HEK293 (cell line): ENCODE measurements at regions not wholly inside any gene's neighbourhood (a gene's known extent, or its start where the extent isn't known, plus 50 kb on each side); places are given as distances from the start of the nearest gene placed in this dataset.

Experiments
- CTCF ChIA-PET: fragments of 350-600 bp; formaldehyde crosslinking; extraction: SDS; loops from one replicate; lab custom pipeline; 2021; ENCODE audit warnings: antibody characterized with exemption; lab: Yijun Ruan, JAX
- POLR2A ChIA-PET: fragments of 300-600 bp; formaldehyde crosslinking; extraction: SDS; loops from one replicate; lab custom pipeline; 2020; ENCODE audit warnings: antibody characterized with exemption, inconsistent platforms; lab: Yijun Ruan, JAX
- H3K27ac ChIP-seq: fragments of 200-500 bp; sonication (Bioruptor generic); 2 replicates; pipeline ENCODE4 v1.5.1; 2014; ENCODE audit warnings: low read depth, low read length, control low read depth, inconsistent platforms; ENCODE audit errors: extremely low read depth
- H3K36me3 ChIP-seq, 2 experiments: fragments of 200-500 bp in 1 of 2; sonication (Bioruptor generic) in 1 of 2; 1 replicate in 1 of 2; 2 replicates in 1 of 2; pipeline ENCODE4 v1.5.1; 2014 to 2017; ENCODE audit warnings: inconsistent platforms in 2 of 2, low read length in 2 of 2; ENCODE audit not compliant: control insufficient read depth in 2 of 2, insufficient read depth in 1 of 2
- H3K4me1 ChIP-seq: fragments of 200-500 bp; sonication (Bioruptor generic); 2 replicates; pipeline ENCODE4 v1.5.1; 2014; ENCODE audit warnings: mild to moderate bottlenecking, low read length, inconsistent platforms; ENCODE audit not compliant: control insufficient read depth, insufficient read depth
- H3K4me3 ChIP-seq: 2 replicates; pipeline ENCODE4 v1.5.1; 2011; ENCODE audit warnings: low read depth, mild to moderate bottlenecking, control low read depth, low read length, moderate library complexity
- H3K9me3 ChIP-seq: fragments of 200-500 bp; sonication (Bioruptor generic); 2 replicates; pipeline ENCODE4 v1.5.1; 2014; ENCODE audit warnings: low read depth, low read length, inconsistent platforms; ENCODE audit not compliant: control insufficient read depth, insufficient read depth
- FEZF1 ChIP-seq: fragments of 450-650 bp; formaldehyde crosslinking; IDR thresholded peaks from 2 replicates; pipeline ENCODE4 v1.5.1; 2016; ENCODE audit warnings: missing biosample characterization, missing genetic modification characterization
- HOXA7 ChIP-seq: sonication (generic); formaldehyde crosslinking; IDR thresholded peaks from 2 replicates; pipeline ENCODE4 v1.8.1; 2022; ENCODE audit warnings: missing genetic modification reagents, borderline replicate concordance
- KLF10 ChIP-seq: fragments of 450-650 bp; IDR thresholded peaks from 2 replicates; pipeline ENCODE4 v1.5.1; 2018; ENCODE audit warnings: missing biosample characterization, mild to moderate bottlenecking, missing genetic modification characterization
- KLF8 ChIP-seq: fragments of 450-650 bp; formaldehyde crosslinking; IDR thresholded peaks from 2 replicates; pipeline ENCODE4 v1.5.1; 2016; ENCODE audit warnings: missing biosample characterization, missing genetic modification characterization
- OVOL3 ChIP-seq: fragments of 450-650 bp; formaldehyde crosslinking; IDR thresholded peaks from 2 replicates; pipeline ENCODE4 v1.5.1; 2016; ENCODE audit warnings: missing biosample characterization, missing genetic modification characterization
- SALL2 ChIP-seq: fragments of 450-650 bp; formaldehyde crosslinking; IDR thresholded peaks from 2 replicates; pipeline ENCODE4 v1.5.0; 2017; ENCODE audit warnings: missing biosample characterization, mild to moderate bottlenecking, missing genetic modification characterization, borderline replicate concordance
- ZNF19 ChIP-seq: fragments of 450-650 bp; formaldehyde crosslinking; IDR thresholded peaks from 2 replicates; pipeline ENCODE4; 2016; ENCODE audit warnings: missing biosample characterization, missing genetic modification characterization, low read depth
- ZNF211 ChIP-seq: fragments of 450-650 bp; formaldehyde crosslinking; IDR thresholded peaks from 2 replicates; pipeline ENCODE4 v1.5.1; 2016; ENCODE audit warnings: low read depth, missing biosample characterization, missing genetic modification characterization
- ZNF335 ChIP-seq: fragments of 450-650 bp; formaldehyde crosslinking; conservative IDR thresholded peaks from 2 replicates; pipeline ENCODE4 v1.5.1; 2016; ENCODE audit warnings: missing biosample characterization, missing genetic modification characterization
- ZNF350 ChIP-seq: fragments of 450-650 bp; formaldehyde crosslinking; IDR thresholded peaks from 2 replicates; pipeline ENCODE4 v1.5.0; 2017; ENCODE audit warnings: missing biosample characterization, mild to moderate bottlenecking, missing genetic modification characterization
- ZNF37A ChIP-seq: fragments of 450-650 bp; IDR thresholded peaks from 2 replicates; pipeline ENCODE4 v1.5.1; 2018; ENCODE audit warnings: missing biosample characterization, missing genetic modification characterization
- ZNF529 ChIP-seq: fragments of 450-650 bp; formaldehyde crosslinking; IDR thresholded peaks from 2 replicates; pipeline ENCODE4 v1.5.1; 2017; ENCODE audit warnings: missing genetic modification characterization, missing biosample characterization; ENCODE audit not compliant: insufficient replicate concordance
- ZNF548 ChIP-seq: fragments of 450-650 bp; formaldehyde crosslinking; IDR thresholded peaks from 2 replicates; pipeline ENCODE4 v1.5.1; 2016; ENCODE audit warnings: missing biosample characterization, missing genetic modification characterization
- ZNF600 ChIP-seq: fragments of 450-650 bp; formaldehyde crosslinking; IDR thresholded peaks from 2 replicates; pipeline ENCODE4 v1.5.1; 2016; ENCODE audit warnings: missing biosample characterization, missing genetic modification characterization
- ZNF658 ChIP-seq: fragments of 450-650 bp; formaldehyde crosslinking; IDR thresholded peaks from 2 replicates; pipeline ENCODE4; 2016; ENCODE audit warnings: missing biosample characterization, missing genetic modification characterization
- ZNF747 ChIP-seq: fragments of 450-650 bp; formaldehyde crosslinking; IDR thresholded peaks from 2 replicates; pipeline ENCODE4 v1.5.1; 2016; ENCODE audit warnings: missing biosample characterization, missing genetic modification characterization
- TF ChIP-seq, protein P1 (sequence below): fragments of 450-650 bp; formaldehyde crosslinking; IDR thresholded peaks from 2 replicates; pipeline ENCODE4 v1.5.1; 2016; ENCODE audit warnings: missing biosample characterization, missing genetic modification characterization
- TF ChIP-seq, protein P2 (sequence below): fragments of 450-650 bp; IDR thresholded peaks from 2 replicates; pipeline ENCODE4 v1.5.1; 2018; ENCODE audit warnings: missing biosample characterization, missing genetic modification characterization
- TF ChIP-seq, protein P3 (sequence below): fragments of 450-650 bp; formaldehyde crosslinking; IDR thresholded peaks from 2 replicates; pipeline ENCODE4 v1.5.1; 2016; ENCODE audit warnings: missing biosample characterization, missing genetic modification characterization
- TF ChIP-seq, protein P4 (sequence below): IDR thresholded peaks from 2 replicates; pipeline ENCODE4 v1.6.1; 2011; ENCODE audit warnings: mild to moderate bottlenecking, low read depth, low read length, borderline replicate concordance
- TF ChIP-seq, protein P5 (sequence below): fragments of 450-650 bp; formaldehyde crosslinking; IDR thresholded peaks from 2 replicates; pipeline ENCODE4 v1.5.1; 2016; ENCODE audit warnings: missing biosample characterization, missing genetic modification characterization
- TF ChIP-seq, protein P6 (sequence below): fragments of 450-650 bp; formaldehyde crosslinking; IDR thresholded peaks from 2 replicates; pipeline ENCODE4 v1.5.1; 2016; ENCODE audit warnings: missing biosample characterization, missing genetic modification characterization, borderline replicate concordance

DNA sequence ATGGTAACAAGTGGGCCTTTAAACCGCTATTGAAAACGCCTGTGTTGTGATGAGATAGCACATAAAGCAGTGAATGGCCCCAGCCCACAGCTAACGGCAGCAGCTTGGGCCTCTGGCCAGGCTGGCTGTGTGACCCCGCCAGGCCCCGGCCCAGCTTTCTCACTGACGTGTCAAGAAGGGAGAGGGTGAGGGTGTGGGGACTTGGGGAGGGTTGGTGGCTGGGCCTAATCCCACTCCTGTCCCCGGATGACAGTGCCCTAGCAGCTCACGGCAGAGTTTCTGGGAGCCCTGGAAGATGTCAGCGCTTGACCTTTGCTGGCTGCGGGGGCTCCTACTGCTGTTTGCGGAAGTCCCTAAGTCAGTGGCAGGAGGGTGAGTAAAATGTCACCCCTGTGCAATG is 88.9 kb upstream of the SHH start:
- Histone ChIP-seq H3K9me3 (no peaks in the 10 kb centered on the region), H3K27ac (no peak overlapping the region), H3K36me3 (no peaks in the 10 kb centered on the region)
- POLR2A ChIA-PET: no interaction called here
- TF ChIP-seq OVOL3: no peak
- TF ChIP-seq FEZF1 (tag by site-specific recombination): no peak
- no peak for TF ChIP-seq ZNF335 (tag by site-specific recombination)
- TF ChIP-seq, protein P1, sequence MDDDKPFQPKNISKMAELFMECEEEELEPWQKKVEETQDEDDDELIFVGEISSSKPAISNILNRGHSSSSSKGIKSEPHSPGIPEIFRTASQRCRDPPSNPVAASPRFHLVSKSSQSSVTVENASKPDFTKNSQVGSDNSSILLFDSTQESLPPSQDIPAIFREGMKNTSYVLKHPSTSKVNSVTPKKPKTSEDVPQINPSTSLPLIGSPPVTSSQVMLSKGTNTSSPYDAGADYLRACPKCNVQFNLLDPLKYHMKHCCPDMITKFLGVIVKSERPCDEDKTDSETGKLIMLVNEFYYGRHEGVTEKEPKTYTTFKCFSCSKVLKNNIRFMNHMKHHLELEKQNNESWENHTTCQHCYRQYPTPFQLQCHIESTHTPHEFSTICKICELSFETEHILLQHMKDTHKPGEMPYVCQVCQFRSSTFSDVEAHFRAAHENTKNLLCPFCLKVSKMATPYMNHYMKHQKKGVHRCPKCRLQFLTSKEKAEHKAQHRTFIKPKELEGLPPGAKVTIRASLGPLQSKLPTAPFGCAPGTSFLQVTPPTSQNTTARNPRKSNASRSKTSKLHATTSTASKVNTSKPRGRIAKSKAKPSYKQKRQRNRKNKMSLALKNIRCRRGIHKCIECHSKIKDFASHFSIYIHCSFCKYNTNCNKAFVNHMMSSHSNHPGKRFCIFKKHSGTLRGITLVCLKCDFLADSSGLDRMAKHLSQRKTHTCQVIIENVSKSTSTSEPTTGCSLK (tag by site-specific recombination): no peak
- no peak for TF ChIP-seq ZNF600 (tag by site-specific recombination)
- TF ChIP-seq, all 188 proteins: peak for 0
- Histone ChIP-seq H3K4me3 (no peak overlapping the region), H3K4me1 (no peaks in the 10 kb centered on the region)
- CTCF ChIA-PET: no interaction called here

DNA sequence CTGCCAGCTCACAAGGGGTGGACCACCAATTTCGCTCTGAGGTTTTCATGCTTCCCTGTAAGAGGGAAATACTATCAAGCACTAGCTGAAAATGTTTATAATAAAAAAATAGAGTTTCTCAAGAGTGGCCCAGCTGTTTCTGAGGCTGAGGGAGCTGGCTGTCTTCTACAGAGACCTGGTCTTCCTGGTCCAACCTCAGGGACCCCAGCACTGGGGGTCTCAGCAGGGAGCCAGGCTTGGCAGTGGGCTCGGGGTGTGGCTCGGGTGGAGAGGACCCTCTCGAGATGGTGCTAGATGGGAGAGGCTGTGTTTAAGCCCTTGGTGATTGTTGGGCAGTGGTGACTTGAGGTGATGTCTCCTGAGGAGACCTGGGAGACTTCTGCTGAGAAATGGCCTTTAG is 87.3 kb upstream of the SHH start:
- ChIA-PET POLR2A (no interaction called here), CTCF (no interaction called here)
- TF ChIP-seq, protein P2, sequence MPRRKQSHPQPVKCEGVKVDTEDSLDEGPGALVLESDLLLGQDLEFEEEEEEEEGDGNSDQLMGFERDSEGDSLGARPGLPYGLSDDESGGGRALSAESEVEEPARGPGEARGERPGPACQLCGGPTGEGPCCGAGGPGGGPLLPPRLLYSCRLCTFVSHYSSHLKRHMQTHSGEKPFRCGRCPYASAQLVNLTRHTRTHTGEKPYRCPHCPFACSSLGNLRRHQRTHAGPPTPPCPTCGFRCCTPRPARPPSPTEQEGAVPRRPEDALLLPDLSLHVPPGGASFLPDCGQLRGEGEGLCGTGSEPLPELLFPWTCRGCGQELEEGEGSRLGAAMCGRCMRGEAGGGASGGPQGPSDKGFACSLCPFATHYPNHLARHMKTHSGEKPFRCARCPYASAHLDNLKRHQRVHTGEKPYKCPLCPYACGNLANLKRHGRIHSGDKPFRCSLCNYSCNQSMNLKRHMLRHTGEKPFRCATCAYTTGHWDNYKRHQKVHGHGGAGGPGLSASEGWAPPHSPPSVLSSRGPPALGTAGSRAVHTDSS (tag by site-specific recombination): no peak
- TF ChIP-seq, protein P3, sequence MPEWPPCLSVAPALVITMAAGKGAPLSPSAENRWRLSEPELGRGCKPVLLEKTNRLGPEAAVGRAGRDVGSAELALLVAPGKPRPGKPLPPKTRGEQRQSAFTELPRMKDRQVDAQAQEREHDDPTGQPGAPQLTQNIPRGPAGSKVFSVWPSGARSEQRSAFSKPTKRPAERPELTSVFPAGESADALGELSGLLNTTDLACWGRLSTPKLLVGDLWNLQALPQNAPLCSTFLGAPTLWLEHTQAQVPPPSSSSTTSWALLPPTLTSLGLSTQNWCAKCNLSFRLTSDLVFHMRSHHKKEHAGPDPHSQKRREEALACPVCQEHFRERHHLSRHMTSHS (tag by site-specific recombination): no peak
- no peak for TF ChIP-seq SALL2 (tag by site-specific recombination)
- TF ChIP-seq, protein P4, sequence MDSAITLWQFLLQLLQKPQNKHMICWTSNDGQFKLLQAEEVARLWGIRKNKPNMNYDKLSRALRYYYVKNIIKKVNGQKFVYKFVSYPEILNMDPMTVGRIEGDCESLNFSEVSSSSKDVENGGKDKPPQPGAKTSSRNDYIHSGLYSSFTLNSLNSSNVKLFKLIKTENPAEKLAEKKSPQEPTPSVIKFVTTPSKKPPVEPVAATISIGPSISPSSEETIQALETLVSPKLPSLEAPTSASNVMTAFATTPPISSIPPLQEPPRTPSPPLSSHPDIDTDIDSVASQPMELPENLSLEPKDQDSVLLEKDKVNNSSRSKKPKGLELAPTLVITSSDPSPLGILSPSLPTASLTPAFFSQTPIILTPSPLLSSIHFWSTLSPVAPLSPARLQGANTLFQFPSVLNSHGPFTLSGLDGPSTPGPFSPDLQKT: no peak
- TF ChIP-seq ZNF658 (tag by site-specific recombination): no peak
- no peak for TF ChIP-seq KLF10 (tag by site-specific recombination)
- TF ChIP-seq ZNF529 (tag by site-specific recombination): no peak
- no peak for TF ChIP-seq ZNF747 (tag by site-specific recombination)
- no peak for TF ChIP-seq KLF8 (tag by site-specific recombination)
- TF ChIP-seq ZNF350 (tag by site-specific recombination): no peak
- no peak for TF ChIP-seq ZNF37A (tag by site-specific recombination)
- no peak for TF ChIP-seq HOXA7 (CRISPR knock-in tag)
- TF ChIP-seq ZNF600 (tag by site-specific recombination): no peak
- no peak for TF ChIP-seq ZNF548 (tag by site-specific recombination)
- TF ChIP-seq ZNF211 (tag by site-specific recombination): no peak
- TF ChIP-seq ZNF19 (tag by site-specific recombination): no peak
- TF ChIP-seq, protein P5, sequence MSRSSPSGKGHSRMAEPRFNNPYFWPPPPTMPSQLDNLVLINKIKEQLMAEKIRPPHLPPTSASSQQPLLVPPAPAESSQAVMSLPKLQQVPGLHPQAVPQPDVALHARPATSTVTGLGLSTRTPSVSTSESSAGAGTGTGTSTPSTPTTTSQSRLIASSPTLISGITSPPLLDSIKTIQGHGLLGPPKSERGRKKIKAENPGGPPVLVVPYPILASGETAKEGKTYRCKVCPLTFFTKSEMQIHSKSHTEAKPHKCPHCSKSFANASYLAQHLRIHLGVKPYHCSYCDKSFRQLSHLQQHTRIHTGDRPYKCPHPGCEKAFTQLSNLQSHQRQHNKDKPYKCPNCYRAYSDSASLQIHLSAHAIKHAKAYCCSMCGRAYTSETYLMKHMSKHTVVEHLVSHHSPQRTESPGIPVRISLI (tag by site-specific recombination): no peak
- TF ChIP-seq, protein P6, sequence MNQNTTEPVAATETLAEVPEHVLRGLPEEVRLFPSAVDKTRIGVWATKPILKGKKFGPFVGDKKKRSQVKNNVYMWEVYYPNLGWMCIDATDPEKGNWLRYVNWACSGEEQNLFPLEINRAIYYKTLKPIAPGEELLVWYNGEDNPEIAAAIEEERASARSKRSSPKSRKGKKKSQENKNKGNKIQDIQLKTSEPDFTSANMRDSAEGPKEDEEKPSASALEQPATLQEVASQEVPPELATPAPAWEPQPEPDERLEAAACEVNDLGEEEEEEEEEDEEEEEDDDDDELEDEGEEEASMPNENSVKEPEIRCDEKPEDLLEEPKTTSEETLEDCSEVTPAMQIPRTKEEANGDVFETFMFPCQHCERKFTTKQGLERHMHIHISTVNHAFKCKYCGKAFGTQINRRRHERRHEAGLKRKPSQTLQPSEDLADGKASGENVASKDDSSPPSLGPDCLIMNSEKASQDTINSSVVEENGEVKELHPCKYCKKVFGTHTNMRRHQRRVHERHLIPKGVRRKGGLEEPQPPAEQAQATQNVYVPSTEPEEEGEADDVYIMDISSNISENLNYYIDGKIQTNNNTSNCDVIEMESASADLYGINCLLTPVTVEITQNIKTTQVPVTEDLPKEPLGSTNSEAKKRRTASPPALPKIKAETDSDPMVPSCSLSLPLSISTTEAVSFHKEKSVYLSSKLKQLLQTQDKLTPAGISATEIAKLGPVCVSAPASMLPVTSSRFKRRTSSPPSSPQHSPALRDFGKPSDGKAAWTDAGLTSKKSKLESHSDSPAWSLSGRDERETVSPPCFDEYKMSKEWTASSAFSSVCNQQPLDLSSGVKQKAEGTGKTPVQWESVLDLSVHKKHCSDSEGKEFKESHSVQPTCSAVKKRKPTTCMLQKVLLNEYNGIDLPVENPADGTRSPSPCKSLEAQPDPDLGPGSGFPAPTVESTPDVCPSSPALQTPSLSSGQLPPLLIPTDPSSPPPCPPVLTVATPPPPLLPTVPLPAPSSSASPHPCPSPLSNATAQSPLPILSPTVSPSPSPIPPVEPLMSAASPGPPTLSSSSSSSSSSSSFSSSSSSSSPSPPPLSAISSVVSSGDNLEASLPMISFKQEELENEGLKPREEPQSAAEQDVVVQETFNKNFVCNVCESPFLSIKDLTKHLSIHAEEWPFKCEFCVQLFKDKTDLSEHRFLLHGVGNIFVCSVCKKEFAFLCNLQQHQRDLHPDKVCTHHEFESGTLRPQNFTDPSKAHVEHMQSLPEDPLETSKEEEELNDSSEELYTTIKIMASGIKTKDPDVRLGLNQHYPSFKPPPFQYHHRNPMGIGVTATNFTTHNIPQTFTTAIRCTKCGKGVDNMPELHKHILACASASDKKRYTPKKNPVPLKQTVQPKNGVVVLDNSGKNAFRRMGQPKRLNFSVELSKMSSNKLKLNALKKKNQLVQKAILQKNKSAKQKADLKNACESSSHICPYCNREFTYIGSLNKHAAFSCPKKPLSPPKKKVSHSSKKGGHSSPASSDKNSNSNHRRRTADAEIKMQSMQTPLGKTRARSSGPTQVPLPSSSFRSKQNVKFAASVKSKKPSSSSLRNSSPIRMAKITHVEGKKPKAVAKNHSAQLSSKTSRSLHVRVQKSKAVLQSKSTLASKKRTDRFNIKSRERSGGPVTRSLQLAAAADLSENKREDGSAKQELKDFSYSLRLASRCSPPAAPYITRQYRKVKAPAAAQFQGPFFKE (tag by site-specific recombination): no peak
- H3K27ac ChIP-seq: no peak overlapping the region
- H3K4me3 ChIP-seq: no peak overlapping the region
- H3K36me3 ChIP-seq: no peaks in the 10 kb centered on the region
- no peaks in the 10 kb centered on the region for H3K9me3 ChIP-seq
- no peaks in the 10 kb centered on the region for H3K4me1 ChIP-seq
